ENCODE measurements at regions not wholly inside any gene's neighbourhood (a gene's known extent, or its start where the extent isn't known, plus 50 kb on each side); places are given as distances from the start of the nearest gene placed in this dataset.
A peak's percentile ranks its signal among the peaks of the same experiment; 100 is the strongest.

- Histone ChIP-seq H3K27me3 (ENCODE audit: control insufficient read depth, insufficient read depth, low read length) (no peaks in the 10 kb centered on the region), H3K4me1 (ENCODE audit: control insufficient read depth, extremely low read depth, insufficient read depth, low read length) (peaks cover 28% of the 10 kb centered on the region), H3K9ac (ENCODE audit: insufficient read depth, low read length) (no peak overlapping the region), H3K4me3 (replicated peaks in 1 of 4; ENCODE audit: control extremely low read depth in 1 of 4, insufficient read depth in 1 of 4, low read depth in 3 of 4, low read length in 4 of 4) (no peak overlapping the region), H2AFZ (ENCODE audit: low read length) (no peak overlapping the region), H3K9me3 (ENCODE audit: control insufficient read depth, insufficient read depth, low read depth, low read length) (no peaks in the 10 kb centered on the region), H4K20me1 (ENCODE audit: control insufficient read depth, extremely low read depth, insufficient read depth, low read length) (no peaks in the 10 kb centered on the region), H3K79me2 (ENCODE audit: control insufficient read depth, insufficient read depth, low read length) (no peaks in the 10 kb centered on the region), H3K27ac (ENCODE audit: insufficient read depth, low read length) (no peak overlapping the region), H3K36me3 (ENCODE audit: control insufficient read depth, insufficient read depth, low read length) (no peaks in the 10 kb centered on the region), H3K4me2 (ENCODE audit: extremely low read depth, insufficient read depth, low read length) (no peak overlapping the region)
- TF ChIP-seq EZH2 (IDR thresholded peaks at IDR 0.05; ENCODE audit: low read length, missing control alignments): no peak
- no peak for TF ChIP-seq CTCF (conservative IDR thresholded peaks at IDR 0.05 in 1 of 2, IDR thresholded peaks at IDR 0.05 in 1 of 2; ENCODE audit: low read depth in 1 of 2, low read length in 2 of 2)
- no peak for DNase-seq (ENCODE audit: low read depth in 2 of 2)
Observed at GRCh38 chr13:44270150-44270549, 103.5 kb upstream of the SERP2 start.

- H3K9ac ChIP-seq (ENCODE audit: insufficient read depth, low read length): no peak overlapping the region
- no peaks in the 10 kb centered on the region for H3K79me2 ChIP-seq (ENCODE audit: control insufficient read depth, insufficient read depth, low read length)
- no peak overlapping the region for H3K27ac ChIP-seq (ENCODE audit: insufficient read depth, low read length)
- no peak overlapping the region for H2AFZ ChIP-seq (ENCODE audit: low read length)
- no peaks in the 10 kb centered on the region for H3K9me3 ChIP-seq (ENCODE audit: control insufficient read depth, insufficient read depth, low read depth, low read length)
- TF ChIP-seq EZH2 (IDR thresholded peaks at IDR 0.05; ENCODE audit: low read length, missing control alignments) (no peak), CTCF (conservative IDR thresholded peaks at IDR 0.05 in 1 of 2, IDR thresholded peaks at IDR 0.05 in 1 of 2; ENCODE audit: low read depth in 1 of 2, low read length in 2 of 2) (no peak)
- no peaks in the 10 kb centered on the region for H3K36me3 ChIP-seq (ENCODE audit: control insufficient read depth, insufficient read depth, low read length)
- peak overlapping the region; percentile 11 for H3K4me2 ChIP-seq (ENCODE audit: extremely low read depth, insufficient read depth, low read length)
- peaks cover 28% of the 10 kb centered on the region for H3K4me1 ChIP-seq (ENCODE audit: control insufficient read depth, extremely low read depth, insufficient read depth, low read length)
- peak; percentile 61 to 84 for DNase-seq (ENCODE audit: low read depth in 2 of 2)
- no peaks in the 10 kb centered on the region for H3K27me3 ChIP-seq (ENCODE audit: control insufficient read depth, insufficient read depth, low read length)
- no peaks in the 10 kb centered on the region for H4K20me1 ChIP-seq (ENCODE audit: control insufficient read depth, extremely low read depth, insufficient read depth, low read length)
- no peak overlapping the region for H3K4me3 ChIP-seq (replicated peaks in 1 of 4; ENCODE audit: control extremely low read depth in 1 of 4, insufficient read depth in 1 of 4, low read depth in 3 of 4, low read length in 4 of 4)
Observed at GRCh38 chr13:44271031-44271455, 102.6 kb upstream of the SERP2 start.

GRCh38 chr13:44271473-44271872 is 102.2 kb upstream of the SERP2 start:
- no peak for DNase-seq (ENCODE audit: low read depth in 2 of 2)
- TF ChIP-seq EZH2 (IDR thresholded peaks at IDR 0.05; ENCODE audit: low read length, missing control alignments) (no peak), CTCF (conservative IDR thresholded peaks at IDR 0.05 in 1 of 2, IDR thresholded peaks at IDR 0.05 in 1 of 2; ENCODE audit: low read depth in 1 of 2, low read length in 2 of 2) (no peak)
- no peak overlapping the region for H3K27ac ChIP-seq (ENCODE audit: insufficient read depth, low read length)
- no peaks in the 10 kb centered on the region for H3K9me3 ChIP-seq (ENCODE audit: control insufficient read depth, insufficient read depth, low read depth, low read length)
- H3K79me2 ChIP-seq (ENCODE audit: control insufficient read depth, insufficient read depth, low read length): no peaks in the 10 kb centered on the region
- H3K36me3 ChIP-seq (ENCODE audit: control insufficient read depth, insufficient read depth, low read length): no peaks in the 10 kb centered on the region
- peaks cover 28% of the 10 kb centered on the region for H3K4me1 ChIP-seq (ENCODE audit: control insufficient read depth, extremely low read depth, insufficient read depth, low read length)
- H2AFZ ChIP-seq (ENCODE audit: low read length): no peak overlapping the region
- H4K20me1 ChIP-seq (ENCODE audit: control insufficient read depth, extremely low read depth, insufficient read depth, low read length): no peaks in the 10 kb centered on the region
- H3K9ac ChIP-seq (ENCODE audit: insufficient read depth, low read length): no peak overlapping the region
- H3K4me3 ChIP-seq (replicated peaks in 1 of 4; ENCODE audit: control extremely low read depth in 1 of 4, insufficient read depth in 1 of 4, low read depth in 3 of 4, low read length in 4 of 4): no peak overlapping the region
- H3K27me3 ChIP-seq (ENCODE audit: control insufficient read depth, insufficient read depth, low read length): no peaks in the 10 kb centered on the region
- H3K4me2 ChIP-seq (ENCODE audit: extremely low read depth, insufficient read depth, low read length): no peak overlapping the region

Data from fibroblast of lung (primary cell).